T-helper 17 cell (primary cell): ENCODE measurements at regions not wholly inside any gene's neighbourhood (a gene's known extent, or its start where the extent isn't known, plus 50 kb on each side); places are given as distances from the start of the nearest gene placed in this dataset.
"Not testable (repeated sequence)": the region's sequence is repeated elsewhere in the genome, so short reads cannot be mapped to it uniquely, and the experiment has no call there.

Experiments
- ATAC-seq: fragments of 150-1000 bp; cut with Tn5 transposase; 2 replicates; pipeline ENCODE4 v1.10.0; 2021; ENCODE audit warnings: mild to moderate bottlenecking, moderate library complexity
- DNase-seq, 3 donors: peaks; one replicate each; pipeline versions ENCODE4 v3.0.0 to v3.0.0-alpha.2; 2020 to 2021
- H3K9me3 ChIP-seq: one replicate; pipeline ENCODE4 v1.7.0; 2013; ENCODE audit warnings: low read length, mild to moderate bottlenecking; ENCODE audit not compliant: control insufficient read depth, poor library complexity, severe bottlenecking
- H3K27ac Mint-ChIP-seq: one replicate; pipeline ENCODE4 v1.8.0; 2022; ENCODE audit warnings: mild to moderate bottlenecking, moderate library complexity, mixed read lengths
- H3K27me3 Mint-ChIP-seq: one replicate; pipeline ENCODE4 v1.8.0; 2022; ENCODE audit warnings: mixed read lengths
- H3K36me3 Mint-ChIP-seq: one replicate; pipeline ENCODE4 v1.8.0; 2022; ENCODE audit warnings: low read depth, mixed read lengths
- H3K4me1 Mint-ChIP-seq: one replicate; pipeline ENCODE4 v1.8.0; 2022; ENCODE audit warnings: mild to moderate bottlenecking, mixed read lengths
- H3K4me3 Mint-ChIP-seq: one replicate; pipeline ENCODE4 v1.8.0; 2022; ENCODE audit warnings: mild to moderate bottlenecking, moderate library complexity, mixed read lengths

DNA sequence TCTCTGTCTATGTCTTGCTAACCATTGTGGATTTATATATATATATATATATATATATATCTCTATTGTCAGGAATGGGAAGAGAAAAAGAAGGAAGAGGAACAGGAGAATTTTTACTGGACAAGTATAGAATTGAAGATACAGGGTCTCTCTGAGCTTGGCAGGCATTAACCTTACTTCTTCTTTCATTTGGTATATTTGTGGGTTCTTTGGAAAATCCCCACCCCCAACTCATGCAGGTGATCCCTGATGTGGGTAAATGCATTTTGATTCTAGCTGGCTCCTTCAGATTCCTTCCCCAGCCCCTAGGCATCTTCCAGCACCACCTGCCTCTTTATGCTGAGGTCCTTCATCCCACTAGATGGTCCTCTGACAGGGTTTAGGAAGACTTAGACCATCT is 78.8 kb upstream of the TRABD2B start:
- DNase-seq, result no peak
- H3K4me3 Mint-ChIP-seq, result no peak overlapping the region
- H3K9me3 ChIP-seq, result no peaks in the 10 kb centered on the region
- H3K36me3 Mint-ChIP-seq, result peaks cover 3% of the 10 kb centered on the region
- H3K27me3 Mint-ChIP-seq, result peaks cover 62% of the 10 kb centered on the region
- no peak for ATAC-seq
- no peak overlapping the region for H3K27ac Mint-ChIP-seq
- H3K4me1 Mint-ChIP-seq, result no peaks in the 10 kb centered on the region

DNA sequence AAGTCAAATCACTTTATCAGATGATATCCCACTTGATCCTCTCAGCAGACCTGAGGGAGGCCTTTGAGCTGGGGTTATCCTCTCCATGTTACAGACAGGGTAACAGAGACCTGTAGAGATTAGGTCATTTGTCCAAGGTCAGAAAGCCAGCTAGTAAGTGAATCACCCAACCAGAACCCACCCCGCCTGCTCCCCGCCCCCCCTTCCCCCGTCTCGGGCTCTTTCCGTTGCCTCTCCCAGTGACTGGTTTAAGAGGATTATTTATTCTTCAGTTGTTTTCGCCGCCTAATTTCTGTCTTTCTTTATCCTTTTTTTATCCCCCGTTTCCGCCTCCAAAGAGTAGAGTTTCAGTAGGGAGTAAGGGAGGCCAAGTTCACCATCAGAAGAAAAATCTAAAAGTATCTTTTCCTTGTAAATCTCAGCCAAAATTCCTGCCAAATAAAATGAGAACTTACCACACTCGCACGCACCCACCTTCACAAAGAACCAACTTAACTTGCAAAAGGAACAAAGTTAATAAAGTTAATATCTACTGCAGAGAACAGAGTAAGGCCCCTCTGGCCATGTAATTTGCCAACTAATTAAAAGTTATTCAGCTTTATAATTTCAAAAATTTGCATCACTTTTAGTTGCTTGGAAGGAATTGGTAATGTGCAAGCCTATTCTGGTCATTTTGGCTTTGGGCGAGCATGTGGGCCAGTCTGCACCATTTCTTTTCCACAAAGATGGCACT is 76.8 kb upstream of the TRABD2B start:
- no peak for DNase-seq
- H3K27ac Mint-ChIP-seq, result no peak overlapping the region
- H3K9me3 ChIP-seq, result no peaks in the 10 kb centered on the region
- no peak overlapping the region for H3K4me3 Mint-ChIP-seq
- ATAC-seq, result no peak
- H3K27me3 Mint-ChIP-seq, result peaks cover 48% of the 10 kb centered on the region
- H3K4me1 Mint-ChIP-seq, result no peaks in the 10 kb centered on the region
- peaks cover 3% of the 10 kb centered on the region for H3K36me3 Mint-ChIP-seq

DNA sequence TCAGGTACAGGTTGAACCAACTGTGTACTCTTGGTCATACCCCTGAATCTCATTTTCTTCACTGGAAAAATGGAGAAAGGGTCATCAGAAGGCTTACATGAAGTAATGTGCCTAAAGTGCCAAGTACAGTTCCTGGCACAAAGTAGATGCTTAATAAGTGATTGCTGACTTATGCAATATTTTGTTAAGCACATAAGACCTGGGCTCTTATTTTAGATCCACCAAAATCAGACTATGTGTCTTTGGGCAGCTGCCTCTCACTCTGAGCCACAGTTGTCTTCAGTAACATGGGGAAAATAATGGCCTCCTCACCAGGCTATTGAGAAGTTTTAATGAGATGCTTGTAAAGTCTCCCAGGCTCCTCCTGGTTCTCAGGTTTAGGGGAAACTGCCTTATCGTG is 74.3 kb upstream of the TRABD2B start:
- H3K27ac Mint-ChIP-seq, result no peak overlapping the region
- no peaks in the 10 kb centered on the region for H3K9me3 ChIP-seq
- H3K27me3 Mint-ChIP-seq, result peaks cover 25% of the 10 kb centered on the region
- H3K4me1 Mint-ChIP-seq, result no peaks in the 10 kb centered on the region
- no peak for ATAC-seq
- H3K4me3 Mint-ChIP-seq, result no peak overlapping the region
- no peak for DNase-seq
- peaks cover 3% of the 10 kb centered on the region for H3K36me3 Mint-ChIP-seq

DNA sequence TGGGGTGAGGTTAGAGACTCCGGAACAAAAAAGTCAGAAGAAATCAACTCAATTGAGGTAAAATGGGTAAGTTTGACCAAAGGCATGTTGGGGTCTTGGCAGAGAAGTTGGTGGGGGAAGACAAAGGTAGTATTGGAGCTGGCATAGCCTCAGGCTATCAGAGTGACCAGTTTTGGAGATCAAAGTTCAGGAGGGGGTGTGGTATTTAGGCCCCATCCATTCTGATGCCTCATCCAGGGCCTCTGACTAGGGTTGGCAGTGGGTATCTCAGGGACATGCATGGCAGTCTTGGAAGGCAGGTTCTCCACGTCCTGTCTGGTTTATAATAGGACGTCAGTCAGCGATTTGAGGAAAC is 73.2 kb upstream of the TRABD2B start:
- ATAC-seq (no peak), DNase-seq (no peak)
- Mint-ChIP-seq H3K4me3 (no peak overlapping the region), H3K36me3 (peaks cover 3% of the 10 kb centered on the region), H3K4me1 (no peaks in the 10 kb centered on the region), H3K27me3 (peaks cover 16% of the 10 kb centered on the region), H3K27ac (no peak overlapping the region)
- H3K9me3 ChIP-seq, result no peaks in the 10 kb centered on the region

DNA sequence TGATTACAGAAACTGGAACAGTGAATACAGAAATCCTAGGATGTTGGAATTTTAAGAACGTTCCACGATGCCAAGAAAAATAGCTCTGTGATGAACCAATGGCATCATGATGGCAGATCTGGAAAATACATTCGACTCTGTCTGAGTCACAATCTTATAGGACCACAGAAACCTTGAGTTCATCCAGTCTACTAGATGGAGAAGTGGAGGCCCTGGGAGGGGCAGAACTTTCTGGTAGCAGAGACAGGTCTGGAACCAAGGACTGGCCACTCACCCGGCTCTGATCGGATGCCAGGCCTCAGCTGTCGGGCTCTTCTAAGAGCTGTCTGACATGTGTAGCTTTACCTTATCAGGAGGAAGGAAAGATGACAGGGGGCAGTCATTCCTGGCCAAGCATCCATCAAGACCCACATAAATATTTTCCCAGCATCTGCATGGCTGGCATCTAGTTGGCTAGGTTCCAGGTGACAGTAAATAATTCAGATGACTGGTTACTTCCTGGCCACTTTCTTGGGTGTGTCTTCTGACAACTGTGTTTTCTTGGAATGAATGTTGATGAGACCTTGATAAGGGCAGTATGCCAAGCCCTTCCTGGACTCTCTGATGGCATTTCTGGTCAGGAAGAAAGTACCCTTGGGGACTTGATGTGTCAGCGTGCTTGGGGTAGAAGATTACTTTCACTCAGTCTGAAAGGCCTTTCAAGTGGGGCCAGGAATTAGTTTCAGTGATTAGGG is 72.6 kb upstream of the TRABD2B start:
- no peak for ATAC-seq
- H3K4me1 Mint-ChIP-seq, result no peaks in the 10 kb centered on the region
- H3K9me3 ChIP-seq, result no peaks in the 10 kb centered on the region
- no peak overlapping the region for H3K27ac Mint-ChIP-seq
- no peak for DNase-seq
- no peak overlapping the region for H3K4me3 Mint-ChIP-seq
- peaks cover 3% of the 10 kb centered on the region for H3K36me3 Mint-ChIP-seq
- peaks cover 12% of the 10 kb centered on the region for H3K27me3 Mint-ChIP-seq

DNA sequence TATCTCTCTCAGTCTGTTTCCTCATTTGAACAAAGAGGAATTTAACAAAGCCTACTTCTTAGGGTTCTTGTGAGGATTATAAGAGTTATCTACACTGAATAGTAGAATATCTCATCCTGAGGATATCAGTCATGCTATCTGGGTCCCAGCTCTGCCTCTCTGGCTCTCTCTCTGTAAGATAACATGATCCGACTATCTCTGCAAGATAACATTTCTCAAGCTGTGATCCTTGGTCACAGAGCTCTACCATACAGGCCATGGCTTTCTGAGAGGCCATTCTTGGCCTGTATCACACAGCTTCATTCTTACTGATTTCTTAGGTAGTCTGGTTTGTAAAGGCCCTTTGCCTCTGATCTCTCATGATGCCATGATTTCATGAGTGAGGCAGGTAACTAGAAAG is 71.0 kb upstream of the TRABD2B start:
- Mint-ChIP-seq H3K4me3 (no peak overlapping the region), H3K4me1 (no peaks in the 10 kb centered on the region), H3K27me3 (peaks cover 7% of the 10 kb centered on the region), H3K36me3 (peaks cover 3% of the 10 kb centered on the region), H3K27ac (no peak overlapping the region)
- ATAC-seq (no peak), DNase-seq (no peak)
- H3K9me3 ChIP-seq, result no peaks in the 10 kb centered on the region

DNA sequence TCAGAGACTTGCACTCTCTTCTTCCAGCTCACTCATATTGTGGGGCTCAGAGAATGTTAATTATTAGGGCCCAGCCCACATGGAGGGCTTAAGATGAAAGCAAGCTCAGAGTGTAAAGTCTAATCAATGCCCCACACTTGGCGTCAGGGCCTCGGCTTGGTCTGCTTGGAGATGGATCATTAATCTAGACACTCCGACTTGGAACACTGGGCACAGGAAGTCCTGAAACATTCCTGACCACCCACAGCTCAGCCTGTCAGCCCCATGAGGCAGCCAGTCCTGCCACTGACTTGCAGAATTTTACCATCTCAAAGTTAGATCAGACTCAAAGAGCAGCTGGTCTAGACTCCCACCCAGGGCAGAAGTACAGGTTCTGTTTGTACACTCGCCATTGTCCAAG is 69.8 kb upstream of the TRABD2B start:
- H3K9me3 ChIP-seq, result no peaks in the 10 kb centered on the region
- Mint-ChIP-seq H3K4me1 (no peaks in the 10 kb centered on the region), H3K36me3 (no peaks in the 10 kb centered on the region), H3K27ac (no peak overlapping the region), H3K27me3 (no peaks in the 10 kb centered on the region), H3K4me3 (no peak overlapping the region)
- ATAC-seq (no peak), DNase-seq (no peak)

DNA sequence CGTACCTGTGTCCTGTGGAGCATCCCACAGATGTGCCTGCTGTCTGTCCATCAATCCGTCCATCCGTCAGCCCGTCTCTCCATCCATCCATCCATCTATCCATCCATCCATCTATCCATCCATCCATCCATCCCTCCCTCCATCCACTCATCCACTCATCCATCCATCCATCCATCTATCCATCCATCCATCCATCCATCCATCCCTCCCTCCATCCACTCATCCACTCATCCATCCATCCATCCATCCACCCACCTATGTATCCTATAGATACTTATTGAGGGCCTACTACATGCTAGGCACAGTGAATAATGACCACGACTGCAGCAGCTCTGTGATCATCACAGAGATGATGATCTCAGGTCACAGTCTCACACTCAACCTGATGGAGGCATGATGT is 67.5 kb upstream of the TRABD2B start:
- ATAC-seq, H3K36me3 Mint-ChIP-seq, H3K9me3 ChIP-seq, H3K27me3 Mint-ChIP-seq, DNase-seq, H3K27ac Mint-ChIP-seq, H3K4me1 Mint-ChIP-seq, H3K4me3 Mint-ChIP-seq: not testable (repeated sequence)

DNA sequence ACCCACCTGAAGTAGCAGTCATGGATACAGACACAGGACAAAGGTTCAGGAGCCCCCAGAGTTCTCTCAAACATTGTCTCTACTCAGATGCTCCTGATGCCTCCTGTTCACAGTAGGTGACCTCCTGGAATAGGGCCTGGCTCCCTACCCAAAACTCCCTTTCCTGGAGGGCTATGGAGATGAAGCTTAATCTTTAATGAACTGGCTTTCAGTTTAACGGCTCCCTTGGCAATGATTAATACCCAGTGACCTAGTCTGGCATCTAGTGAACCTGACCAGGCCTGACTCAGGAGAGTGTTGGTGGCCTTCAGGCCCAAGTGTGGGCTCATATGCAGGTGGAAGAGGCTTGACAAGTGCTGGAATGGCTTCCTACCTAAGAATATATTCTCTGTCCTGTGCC is 65.2 kb upstream of the TRABD2B start:
- Mint-ChIP-seq H3K36me3 (no peaks in the 10 kb centered on the region), H3K4me1 (no peaks in the 10 kb centered on the region), H3K27ac (no peak overlapping the region), H3K27me3 (peaks cover 6% of the 10 kb centered on the region), H3K4me3 (no peak overlapping the region)
- DNase-seq (no peak), ATAC-seq (no peak)
- H3K9me3 ChIP-seq, result no peaks in the 10 kb centered on the region

DNA sequence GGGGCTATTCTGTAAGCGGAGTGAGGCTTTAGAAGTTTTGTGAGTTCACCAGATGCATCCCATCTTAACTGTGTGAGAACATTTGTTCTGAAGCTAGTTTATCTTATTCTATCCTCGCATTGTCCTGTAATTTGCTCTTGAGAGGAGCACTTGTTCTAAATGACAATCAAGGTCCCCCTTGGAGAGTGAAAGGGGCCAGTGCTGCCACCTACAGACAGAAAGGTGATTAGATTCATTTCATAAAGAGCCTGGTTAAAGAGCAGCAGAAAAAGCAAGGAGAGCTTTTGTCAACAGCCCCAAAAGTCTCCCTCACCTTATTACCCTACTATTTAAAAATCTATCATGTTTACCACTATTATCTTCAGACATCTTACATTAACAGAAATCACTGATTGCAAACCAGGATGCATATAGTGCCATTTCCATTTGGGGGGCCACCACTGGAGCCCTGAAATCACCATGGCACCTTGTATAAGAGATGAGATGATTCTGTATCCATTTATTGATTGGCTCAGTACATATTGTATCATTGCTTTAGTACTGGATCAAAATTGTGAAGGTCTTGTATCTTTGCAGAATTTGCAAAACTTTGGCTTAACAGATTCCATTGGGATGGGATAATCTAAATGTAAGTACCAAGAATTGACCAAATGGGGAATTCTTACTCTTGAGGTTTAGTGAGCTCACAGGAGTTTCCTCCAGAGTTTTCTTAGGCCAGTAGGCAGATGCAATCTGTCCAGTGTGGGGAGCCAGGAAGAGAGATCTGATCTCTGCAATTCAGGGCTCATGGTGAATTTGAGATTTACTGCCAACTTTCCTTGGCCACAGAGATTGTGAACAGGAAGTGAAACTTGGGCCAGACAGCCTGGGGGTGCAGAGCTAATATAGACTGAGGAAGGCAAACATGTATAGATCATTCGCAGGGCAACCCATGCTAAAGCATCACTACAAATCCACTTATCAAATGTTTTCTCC is 64.3 kb upstream of the TRABD2B start:
- DNase-seq, result no peak
- Mint-ChIP-seq H3K27me3 (peaks cover 9% of the 10 kb centered on the region), H3K4me3 (no peak overlapping the region), H3K4me1 (no peaks in the 10 kb centered on the region), H3K36me3 (no peaks in the 10 kb centered on the region), H3K27ac (no peak overlapping the region)
- no peak for ATAC-seq
- no peaks in the 10 kb centered on the region for H3K9me3 ChIP-seq

DNA sequence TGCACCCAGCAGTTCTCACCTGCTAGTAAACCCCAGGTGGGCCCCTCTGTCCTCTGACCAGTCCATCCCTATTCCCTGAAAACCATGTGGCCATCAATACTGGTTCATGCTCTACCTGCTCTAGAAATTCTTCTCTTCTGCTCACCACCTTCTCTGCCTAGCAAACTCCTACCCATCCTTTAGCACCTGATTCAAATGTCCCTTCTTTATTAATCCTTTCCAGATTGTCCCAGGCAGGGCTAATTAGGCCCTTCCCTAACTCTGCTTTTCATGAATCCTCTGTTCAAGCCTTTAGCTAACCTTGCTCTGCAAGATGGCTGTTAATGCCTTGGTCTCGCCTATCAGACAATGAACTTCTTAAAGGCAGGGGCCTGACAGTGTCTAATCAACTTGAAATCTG is 62.1 kb upstream of the TRABD2B start:
- Mint-ChIP-seq H3K4me3 (no peak overlapping the region), H3K27ac (no peak overlapping the region), H3K27me3 (peaks cover 26% of the 10 kb centered on the region), H3K4me1 (no peaks in the 10 kb centered on the region), H3K36me3 (no peaks in the 10 kb centered on the region)
- ATAC-seq (no peak), DNase-seq (no peak)
- H3K9me3 ChIP-seq, result no peaks in the 10 kb centered on the region

DNA sequence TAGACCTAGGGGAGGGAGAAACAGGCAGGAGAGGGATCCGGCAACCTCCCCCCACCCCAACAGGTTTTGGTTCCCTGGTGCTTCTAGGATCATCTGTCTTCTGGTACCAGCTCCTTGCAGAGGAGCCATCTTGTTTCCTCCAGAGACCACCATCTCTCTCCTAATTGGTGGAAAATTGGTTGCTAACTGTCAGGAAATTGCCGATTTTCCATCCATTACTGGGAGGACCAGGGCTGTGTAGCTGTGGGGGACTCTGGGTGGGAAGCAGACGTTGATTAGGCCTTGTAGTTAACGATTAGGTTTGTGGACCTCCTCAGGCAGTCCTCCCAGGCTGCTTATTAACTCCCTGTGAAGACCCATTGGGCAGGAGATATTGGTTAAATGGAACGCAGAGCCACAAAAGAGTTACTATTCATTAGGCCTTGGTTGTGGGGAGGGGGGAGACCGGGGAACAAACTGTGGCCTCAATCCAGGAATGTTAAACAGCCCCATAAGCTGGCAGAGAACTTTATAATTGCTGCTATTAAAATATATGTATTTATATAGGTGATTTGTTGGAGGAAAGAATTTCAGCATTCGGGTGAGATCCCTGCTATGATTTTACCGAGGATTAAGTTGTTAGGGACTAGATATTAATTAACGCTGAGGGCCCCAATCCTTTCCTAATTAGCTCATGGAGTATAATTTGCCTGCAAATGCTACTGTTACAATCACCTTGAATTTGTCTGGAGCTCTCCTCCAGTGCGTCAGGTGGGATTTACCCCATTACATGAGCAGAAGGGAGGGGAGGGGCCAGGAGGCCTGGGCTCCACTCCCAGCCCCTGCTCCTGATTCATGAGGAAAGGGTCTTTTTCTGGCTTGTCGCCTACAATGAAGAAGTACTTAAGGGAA is 61.2 kb upstream of the TRABD2B start:
- Mint-ChIP-seq H3K4me3 (no peak overlapping the region), H3K36me3 (no peaks in the 10 kb centered on the region), H3K27ac (no peak overlapping the region), H3K27me3 (peaks cover 26% of the 10 kb centered on the region), H3K4me1 (no peaks in the 10 kb centered on the region)
- no peaks in the 10 kb centered on the region for H3K9me3 ChIP-seq
- no peak for DNase-seq
- ATAC-seq, result no peak
